HG02943 (cell line): ENCODE measurements at regions not wholly inside any gene's neighbourhood (a gene's known extent, or its start where the extent isn't known, plus 50 kb on each side); places are given as distances from the start of the nearest gene placed in this dataset.
"Not testable (repeated sequence)": the region's sequence is repeated elsewhere in the genome, so short reads cannot be mapped to it uniquely, and the experiment has no call there.

ENCODE experiments used
- ATAC-seq: cut with Tn5 transposase; IDR thresholded peaks from one replicate; pipeline ENCODE4 v1.9.1; 2021; ENCODE audit warnings: mild to moderate bottlenecking, low read depth, moderate library complexity; ENCODE audit not compliant: unreplicated experiment

DNA sequence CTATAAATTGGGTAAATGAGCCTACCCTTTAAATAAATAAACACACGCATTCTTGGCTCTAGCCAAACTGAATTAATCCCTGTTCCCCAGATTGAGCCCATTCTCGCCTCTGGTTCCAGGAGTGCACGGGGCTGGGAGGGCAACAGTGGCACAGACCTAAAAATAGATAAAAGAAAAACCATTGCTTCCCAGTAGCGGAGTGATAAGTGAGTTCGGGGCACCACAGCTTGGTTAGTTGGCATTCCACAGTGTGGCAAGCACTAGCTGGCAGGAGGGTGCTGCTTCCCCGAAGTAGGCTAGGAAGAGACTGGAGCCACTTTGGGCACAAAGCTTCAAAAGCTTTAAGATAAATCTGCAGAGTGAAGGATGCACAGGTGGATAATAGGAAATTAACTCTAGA is 322.2 kb upstream of the SGCD start:
- no peak for ATAC-seq

DNA sequence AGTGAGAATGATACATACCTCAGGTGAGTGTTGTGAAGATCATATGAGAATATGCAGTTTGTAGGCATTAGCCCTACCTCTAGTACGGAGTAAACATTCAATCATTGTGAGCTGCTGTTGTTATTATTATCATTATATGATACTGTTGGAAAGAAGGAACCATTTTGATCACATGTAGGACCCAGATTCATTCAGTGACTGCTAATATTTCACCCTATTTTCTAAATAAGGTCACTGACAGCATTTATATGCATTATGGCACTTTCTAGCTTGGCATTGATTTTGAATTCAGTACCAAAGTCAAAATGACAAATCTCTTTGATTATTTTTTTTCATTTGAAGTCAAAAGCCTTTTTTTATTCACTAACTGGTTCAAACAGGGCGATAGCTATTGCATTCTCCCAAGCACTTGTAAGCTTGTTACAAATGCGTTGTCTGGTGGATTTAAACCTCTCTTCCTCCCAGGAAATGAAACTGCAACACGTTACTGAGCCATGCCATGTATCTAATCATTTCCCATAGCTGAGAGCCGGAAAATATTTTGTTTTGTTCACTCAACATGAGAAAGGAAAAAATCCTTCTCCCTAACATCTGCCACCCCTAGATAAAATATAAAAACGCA is 320.8 kb upstream of the SGCD start:
- ATAC-seq: no peak

DNA sequence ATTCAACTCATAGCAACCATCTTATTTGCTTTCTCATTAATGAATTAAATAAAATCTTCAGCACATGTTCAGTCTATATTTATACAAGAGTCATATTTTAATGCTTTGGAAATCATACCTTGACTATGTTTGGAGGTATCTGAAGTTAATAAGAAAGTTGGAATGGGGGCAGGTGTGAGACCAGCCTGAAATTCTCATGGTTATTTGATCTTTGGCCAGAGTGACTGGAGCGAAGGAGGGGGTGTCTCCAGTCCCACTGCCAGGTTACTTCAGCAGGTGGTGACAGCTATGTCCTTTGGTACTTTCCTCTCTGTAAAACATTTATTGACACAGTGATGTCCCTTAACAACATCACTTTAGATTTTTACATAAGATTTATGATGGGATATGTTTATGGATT is 318.1 kb upstream of the SGCD start:
- no peak for ATAC-seq

DNA sequence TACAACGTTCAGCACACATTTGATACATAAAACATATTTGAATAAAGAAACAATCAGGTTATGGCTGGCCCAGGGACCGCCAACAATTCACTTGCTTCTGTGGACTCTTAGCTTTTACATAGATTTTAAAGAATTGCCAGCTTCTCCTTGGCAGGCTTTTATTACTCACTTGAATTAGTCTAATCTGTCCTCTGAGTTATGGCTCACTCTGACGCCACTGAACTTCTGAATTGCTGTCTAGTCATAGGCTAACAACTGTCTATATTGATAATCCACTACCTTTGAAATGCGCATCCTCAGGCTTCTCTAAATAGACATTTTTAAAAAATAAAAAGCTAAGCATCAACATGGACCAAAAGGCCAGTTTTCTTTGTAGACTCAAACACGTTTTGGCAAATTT is 317.4 kb upstream of the SGCD start:
- no peak for ATAC-seq

DNA sequence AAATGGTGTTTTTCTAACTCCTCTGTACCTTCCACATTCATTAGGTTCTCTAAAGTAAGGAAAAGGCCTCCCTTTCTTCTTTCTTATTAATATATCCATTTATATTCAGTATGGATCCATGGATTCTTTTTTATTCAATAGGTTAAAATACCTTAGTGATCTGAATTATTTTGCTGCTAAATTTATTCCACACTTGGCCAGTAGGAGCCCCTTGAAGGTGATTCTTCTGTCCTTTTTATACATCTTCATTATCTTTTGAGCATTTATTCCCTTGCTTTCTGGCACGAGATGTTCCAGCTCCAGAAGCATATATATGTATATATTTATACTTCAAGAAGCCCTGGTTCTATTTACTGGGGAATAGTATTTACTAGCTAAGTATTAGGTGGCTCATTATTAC is 311.8 kb upstream of the SGCD start:
- no peak for ATAC-seq

DNA sequence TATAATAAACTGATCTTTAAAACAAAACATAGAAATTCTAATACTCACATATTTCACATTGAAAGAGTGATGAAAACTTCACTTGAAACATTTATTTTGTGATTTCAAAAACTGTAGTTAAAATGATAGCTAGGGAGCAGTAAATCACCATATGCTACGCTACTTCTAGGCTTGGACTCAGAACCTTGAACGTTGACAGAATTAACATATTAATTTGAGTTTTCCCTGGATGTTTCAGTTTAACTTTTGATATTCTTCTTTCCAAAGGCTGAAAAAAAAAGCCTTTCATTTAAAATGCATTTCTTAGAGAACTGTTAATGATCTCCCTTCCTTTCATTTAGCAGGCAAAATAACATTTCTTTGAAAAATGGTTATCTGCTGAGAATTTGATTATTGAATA is 307.8 kb upstream of the SGCD start:
- ATAC-seq: no peak

DNA sequence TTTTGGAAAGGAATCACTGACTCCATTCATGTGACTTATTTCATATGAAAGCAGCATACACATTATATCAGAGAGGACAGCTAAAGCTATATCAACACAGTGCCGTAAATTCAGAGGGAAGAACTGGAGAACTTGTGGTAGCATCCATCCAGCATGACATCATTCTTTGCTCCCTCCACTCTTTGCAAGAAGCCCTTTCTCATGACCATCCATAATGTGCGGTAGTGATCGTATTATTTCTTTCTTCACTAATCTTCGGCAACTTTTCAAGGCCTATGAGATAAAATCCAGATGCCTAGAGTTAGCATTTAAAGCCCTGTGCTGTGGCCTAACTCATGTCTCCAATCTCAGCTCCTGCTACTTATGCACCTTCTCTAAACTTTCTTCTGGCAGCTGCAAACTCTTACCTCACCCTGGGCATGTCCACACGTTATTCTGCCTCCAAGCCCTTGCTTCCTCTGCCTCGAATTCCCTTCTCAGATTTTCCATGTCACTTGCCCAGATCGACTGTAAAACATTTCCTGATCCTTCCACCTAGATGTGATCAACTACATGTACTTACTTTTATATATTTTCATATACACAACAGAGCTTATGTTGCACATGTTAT is 307.3 kb upstream of the SGCD start:
- ATAC-seq: no peak

DNA sequence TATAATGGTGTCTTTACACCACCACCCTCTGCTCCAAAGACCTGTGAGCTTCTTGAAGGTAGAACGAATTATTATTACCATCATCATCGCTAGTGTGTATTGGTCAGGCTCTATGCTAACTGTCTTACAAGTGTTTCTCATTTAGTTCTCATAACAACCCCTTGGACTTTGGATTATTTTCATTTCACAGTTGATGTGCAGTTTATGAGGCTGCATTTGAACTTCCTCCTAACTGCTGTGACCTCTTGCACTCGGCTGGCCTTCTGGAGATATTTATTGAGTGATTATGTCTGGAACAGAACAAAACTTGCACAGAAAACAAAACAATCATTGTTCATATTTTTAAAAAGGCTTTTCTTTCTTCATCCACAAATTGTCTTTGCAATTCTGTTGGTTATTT is 306.3 kb upstream of the SGCD start:
- no peak for ATAC-seq

DNA sequence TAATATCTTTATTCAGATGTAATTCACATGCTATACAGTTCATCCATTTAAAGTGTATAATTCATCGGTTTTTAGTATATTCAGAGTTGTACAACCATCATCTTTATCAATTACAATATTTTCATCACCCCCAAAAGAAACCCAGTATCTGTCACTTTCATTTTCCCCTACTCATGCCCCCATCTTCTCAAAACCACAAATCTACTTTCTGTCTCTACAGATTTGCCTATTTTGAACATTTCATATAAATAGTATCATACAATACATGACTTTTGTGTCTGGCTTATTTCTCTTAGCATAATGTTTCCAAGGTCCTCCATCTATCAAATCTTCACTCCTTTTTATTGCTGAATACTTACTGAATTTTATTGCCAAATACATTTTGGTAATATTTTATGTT is 305.1 kb upstream of the SGCD start:
- ATAC-seq: no peak

DNA sequence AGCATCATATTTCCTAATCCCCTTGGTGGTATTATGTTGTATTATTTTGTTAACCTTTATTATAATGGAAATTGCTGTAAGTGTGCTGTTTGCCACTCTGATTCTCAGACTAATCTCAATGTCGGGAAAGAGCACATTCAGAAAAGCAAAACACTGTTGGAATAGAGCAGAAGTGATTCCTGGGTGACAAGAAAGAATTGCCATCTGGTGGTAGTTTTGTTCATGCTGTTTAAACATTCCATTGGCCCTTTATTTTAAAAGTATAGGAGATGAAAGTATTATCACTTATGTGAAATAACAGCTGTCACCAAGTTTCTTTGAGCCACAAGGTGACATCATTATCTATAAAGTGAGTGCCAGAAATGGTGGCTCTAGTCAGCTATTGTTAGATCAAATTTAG is 301.3 kb upstream of the SGCD start:
- ATAC-seq: no peak

DNA sequence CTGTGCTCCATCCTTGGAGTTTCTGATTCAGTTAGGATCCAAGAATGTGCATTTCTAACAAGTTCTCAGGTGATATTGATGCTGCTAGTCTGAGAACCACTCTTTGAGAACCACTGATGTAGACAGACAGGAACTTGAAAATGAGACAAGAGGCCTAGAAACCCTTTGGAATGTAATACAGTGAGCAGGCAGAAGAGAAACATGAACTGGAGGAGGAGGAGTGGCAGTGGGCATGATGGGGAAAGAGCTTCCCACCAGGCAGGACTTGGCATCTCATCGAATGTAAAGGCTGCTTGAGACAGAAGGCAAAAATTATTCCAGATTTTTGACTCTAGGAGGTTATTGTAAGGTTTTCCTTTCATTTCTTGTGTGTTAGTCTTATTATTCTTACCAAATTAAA is 295.8 kb upstream of the SGCD start:
- ATAC-seq: no peak

DNA sequence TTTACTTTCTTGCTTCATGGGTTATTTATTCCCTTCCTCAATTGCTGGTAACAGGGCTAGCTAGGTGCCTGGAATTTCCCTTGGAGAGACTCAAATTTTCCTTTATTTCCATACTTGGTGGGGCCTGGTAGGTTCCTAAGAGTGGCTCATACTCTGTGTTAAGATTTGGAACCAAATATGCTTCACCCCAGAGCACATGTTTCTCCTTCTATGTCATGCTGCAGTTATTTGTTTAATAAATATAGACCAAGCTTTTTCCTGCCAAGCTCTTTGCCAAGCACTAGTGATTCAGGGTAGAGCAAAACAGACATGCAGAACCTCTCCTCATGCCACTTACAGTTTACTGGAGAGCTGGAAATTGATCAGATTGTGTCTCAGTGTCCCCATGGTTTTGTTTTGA is 290.3 kb upstream of the SGCD start:
- no peak for ATAC-seq

DNA sequence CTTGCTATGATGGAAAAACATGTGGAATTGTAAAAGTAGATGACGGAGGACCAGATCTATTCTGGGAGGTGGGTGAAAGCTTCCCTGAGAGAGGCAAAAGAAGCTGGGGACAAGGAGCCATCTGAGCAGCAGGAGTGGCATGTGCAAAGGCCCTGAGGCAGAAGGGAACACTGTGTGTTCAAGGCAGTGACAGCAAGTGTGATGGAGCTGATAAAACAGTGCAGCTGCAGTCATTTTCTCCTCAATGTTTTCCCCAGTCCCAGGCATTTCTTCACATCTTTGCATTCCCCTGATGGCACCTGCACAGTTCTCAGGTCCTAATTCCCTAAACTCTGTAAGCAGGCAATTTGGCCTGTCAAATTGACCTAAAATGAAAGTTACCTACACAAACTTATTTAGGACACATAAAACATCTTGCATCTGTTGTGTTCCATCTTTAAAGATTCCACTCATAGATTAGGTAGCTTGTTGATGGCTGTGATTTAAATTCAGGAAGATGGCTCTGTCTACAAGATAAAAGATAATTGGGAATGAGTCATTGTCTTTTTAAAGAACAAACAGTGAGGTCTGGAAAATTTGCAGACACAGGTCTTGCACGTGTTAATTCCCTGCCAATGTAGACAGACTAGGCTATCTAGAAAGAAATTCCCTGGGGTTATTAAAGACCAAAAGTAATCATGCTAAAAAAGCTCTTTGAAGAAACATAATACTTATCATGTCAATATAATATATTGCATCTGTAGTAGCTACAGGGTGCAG is 289.6 kb upstream of the SGCD start:
- no peak for ATAC-seq

DNA sequence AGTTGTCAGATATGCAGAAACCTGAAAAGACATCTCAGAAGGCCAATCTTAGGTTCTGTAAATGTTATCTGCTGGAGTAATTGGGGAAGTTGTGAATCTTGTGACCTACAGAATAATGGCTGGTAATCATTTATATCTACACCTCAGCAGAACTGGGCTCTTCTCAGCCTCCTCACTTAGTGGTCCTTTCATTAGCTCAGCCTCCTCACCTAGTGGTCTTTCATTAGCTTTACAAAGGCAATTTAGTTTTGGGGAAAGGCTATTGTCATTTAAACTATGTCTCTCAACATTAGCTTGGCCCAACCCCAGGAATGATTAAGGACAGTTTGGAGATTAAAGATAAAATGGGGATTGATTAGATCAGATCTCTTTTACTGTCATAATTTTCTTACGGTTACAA is 284.2 kb upstream of the SGCD start:
- ATAC-seq: no peak

DNA sequence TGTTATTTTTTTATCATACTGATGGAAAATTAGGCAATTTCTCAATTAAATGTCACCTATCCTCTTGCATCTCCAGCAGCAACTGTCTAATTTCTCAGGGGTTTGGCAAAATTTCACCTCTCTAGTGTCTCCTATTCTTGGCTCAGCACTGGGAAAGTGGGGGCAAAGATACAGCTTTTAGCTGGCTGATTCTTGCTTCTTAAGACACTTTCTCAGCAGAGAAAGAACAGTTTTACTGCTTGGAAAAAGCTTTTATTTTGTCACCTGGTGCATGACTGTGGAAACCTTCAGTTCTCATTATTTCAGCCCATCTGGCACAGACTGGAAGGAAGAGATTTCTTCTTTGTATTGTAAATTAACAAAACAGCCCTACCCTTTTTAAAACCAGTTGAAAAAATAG is 283.6 kb upstream of the SGCD start:
- no peak for ATAC-seq

DNA sequence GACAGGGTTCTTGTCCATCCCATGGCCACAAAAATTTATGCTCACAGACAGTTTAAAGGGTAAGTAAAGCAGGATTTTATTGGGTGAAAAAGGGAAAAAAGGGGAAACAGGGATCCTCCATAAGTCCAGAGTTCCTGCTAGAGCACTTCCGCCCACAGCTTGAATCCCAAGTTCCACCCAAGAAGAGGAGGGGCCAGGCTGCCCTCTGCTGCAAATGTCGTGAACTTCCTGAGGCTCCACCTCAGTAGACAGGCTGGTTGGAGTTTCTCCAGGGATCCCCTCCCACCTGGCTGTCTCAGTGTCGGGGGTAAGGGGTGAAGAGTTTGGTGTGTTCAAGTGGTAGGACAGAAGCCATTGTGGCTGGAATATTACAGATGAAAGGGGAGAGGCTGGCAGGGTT is 275.0 kb upstream of the SGCD start:
- ATAC-seq: no peak

DNA sequence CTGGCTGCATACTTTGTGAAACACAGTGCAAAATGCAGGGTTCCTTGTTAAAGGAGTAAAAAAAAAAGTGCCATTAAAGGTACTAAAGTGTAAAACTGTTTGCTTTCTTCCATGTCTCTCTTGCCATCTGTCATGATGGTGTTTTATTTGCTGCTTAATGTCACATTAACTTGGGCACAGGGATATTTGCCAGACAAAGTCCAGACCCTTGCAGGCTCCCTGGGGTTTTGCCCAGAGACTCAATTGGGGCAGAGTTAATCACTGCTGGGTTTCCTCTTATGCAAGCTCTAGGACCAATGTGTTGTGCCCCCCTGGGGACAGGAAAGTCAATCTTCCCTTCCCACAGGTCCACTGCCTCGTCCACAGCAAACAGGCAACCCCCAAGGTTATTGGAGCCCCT is 274.3 kb upstream of the SGCD start:
- ATAC-seq: no peak

DNA sequence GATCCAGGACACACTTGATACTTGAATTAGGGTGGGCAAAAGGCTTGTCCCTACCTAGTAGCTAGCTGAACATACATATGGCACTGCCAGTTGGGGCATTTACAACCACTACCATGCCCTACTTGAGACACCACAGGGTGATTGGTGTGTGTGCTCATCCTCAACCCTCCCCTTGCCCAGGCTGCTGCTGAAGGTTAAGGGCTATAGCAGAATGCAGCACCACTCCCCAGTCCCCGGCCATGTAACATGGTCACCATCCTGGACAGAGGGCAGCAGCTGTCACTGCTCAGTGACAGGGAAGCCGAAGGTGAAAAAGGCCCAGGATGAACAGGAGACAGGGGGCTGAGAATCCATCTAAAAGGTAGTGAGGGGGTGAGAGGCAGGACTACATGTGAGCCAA is 273.9 kb upstream of the SGCD start:
- no peak for ATAC-seq

DNA sequence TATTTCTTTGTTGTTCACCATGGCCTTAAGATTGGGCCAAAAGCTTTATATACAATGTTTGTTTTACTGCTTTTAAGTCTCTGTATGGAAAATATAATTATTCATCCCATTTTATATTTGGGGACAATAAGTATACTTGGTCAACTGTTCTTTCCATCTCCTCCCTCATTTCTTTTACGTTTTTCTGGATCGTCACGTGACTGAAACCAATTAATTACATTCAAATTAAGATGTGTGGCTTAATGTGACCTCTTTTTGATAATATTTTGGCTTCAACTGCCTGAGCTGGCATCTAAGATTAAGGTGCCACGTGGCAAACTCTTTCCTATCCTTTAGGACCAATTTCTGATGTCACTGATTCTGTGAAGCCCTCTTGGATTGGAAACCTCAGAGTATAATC is 250.1 kb upstream of the SGCD start:
- ATAC-seq: no peak

DNA sequence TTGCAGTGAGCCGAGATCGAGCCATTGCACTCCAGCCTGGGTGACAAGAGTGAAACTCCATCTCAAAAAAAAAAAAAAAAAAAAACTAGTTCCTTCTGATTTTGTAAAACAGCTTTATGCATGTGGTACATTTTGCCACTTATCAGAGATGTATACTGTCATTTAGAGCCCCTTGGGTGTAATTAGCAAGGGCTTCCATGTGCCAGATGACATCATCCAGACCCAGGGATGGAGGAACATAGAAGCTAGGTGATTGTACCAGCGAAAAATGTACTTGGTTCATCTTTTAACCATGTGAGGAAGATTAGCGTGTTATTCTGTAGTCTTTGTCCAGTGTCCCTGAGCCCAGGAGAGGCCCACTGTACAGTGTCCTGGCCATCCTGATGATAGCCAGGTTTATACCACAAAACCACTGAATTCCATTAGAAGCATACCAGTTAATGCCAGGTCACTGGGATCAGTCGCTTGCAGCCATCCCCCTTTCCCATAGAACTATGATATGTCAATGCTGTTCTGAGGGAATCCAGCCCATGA is 239.3 kb upstream of the SGCD start:
- no peak for ATAC-seq

DNA sequence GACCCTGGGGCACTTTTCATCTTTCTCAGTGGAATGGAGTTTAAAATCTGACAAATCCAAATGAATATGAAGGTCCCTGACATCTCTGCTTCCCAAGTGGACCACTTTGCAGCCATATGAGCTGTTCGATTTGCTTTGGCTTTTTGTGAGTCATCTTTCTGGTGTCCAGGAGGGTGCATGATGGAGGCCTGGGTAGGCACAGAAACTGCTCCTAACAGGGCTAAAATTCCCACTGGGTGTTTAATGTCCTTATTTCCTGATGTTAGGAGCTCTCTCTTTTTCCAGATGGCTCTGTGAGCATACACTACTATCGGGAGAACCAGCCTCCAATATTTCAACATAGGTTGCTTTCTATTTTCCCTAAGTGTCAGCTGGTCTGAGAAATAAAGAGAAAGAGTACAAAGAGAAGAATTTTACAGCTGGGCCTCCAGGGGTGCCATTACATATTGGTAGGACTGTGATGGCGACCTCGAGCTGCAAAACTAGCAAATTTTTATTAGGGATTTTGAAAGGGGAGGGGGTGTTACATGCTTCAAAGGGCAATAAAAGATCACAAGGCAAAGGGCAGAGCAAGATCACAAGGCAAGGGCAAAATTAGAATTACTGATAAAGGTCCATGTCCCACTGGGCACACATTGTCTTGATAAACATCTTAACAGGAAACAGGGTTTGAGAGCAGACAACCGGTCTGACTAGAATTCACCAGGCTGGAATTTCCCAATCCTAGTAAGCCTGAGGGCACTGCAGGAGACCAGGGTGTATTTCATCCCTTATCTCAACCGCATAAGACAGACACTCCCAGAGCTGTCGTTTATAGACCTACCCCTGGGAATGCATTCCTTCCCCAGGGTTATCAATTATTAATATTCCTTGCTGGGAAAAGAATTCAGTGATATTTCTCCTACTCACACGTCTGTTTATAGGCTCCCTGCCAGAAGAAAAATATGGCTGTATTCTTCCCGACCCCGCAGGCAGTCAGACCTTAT is 236.7 kb upstream of the SGCD start:
- ATAC-seq: not testable (repeated sequence)
